ENCODE measurements at regions not wholly inside any gene's neighbourhood (a gene's known extent, or its start where the extent isn't known, plus 50 kb on each side); places are given as distances from the start of the nearest gene placed in this dataset.
A peak's percentile ranks its signal among the peaks of the same experiment; 100 is the strongest.

- TF ChIP-seq FOXS1 (CRISPR knock-in tag; IDR thresholded peaks at IDR 0.05) (no peak), RAD21 (conservative IDR thresholded peaks at IDR 0.05 in 1 of 2, IDR thresholded peaks at IDR 0.05 in 1 of 2) (no peak), FOSL2 (IDR thresholded peaks at IDR 0.05) (0 out of 2 replicates have a peak, but pooled peaks have one; percentile 15), FOSL2 (CRISPR knock-in tag; IDR thresholded peaks at IDR 0.05) (0 out of 2 replicates have a peak, but pooled peaks have one; percentile 21), KDM5A (IDR thresholded peaks at IDR 0.05) (no peak), JUNB (IDR thresholded peaks at IDR 0.05) (peak; percentile 20; the same call in 1 of the 2 replicates)
- TF ChIP-seq, protein P1, sequence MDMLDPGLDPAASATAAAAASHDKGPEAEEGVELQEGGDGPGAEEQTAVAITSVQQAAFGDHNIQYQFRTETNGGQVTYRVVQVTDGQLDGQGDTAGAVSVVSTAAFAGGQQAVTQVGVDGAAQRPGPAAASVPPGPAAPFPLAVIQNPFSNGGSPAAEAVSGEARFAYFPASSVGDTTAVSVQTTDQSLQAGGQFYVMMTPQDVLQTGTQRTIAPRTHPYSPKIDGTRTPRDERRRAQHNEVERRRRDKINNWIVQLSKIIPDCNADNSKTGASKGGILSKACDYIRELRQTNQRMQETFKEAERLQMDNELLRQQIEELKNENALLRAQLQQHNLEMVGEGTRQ (IDR thresholded peaks at IDR 0.05) = no peak
- ChIA-PET CTCF (interaction anchor here (0.7 to 1.1 kb wide), 3 partner anchors 15 to 78 kb away, joined by 3 to 4 read pairs (median 3); no protein-coding TSS in a partner anchor), POLR2A (interaction anchor here (0.8 kb wide), 1 partner anchor 10 kb away, joined by 4 read pairs; no protein-coding TSS in a partner anchor)
- Histone ChIP-seq H3K4me2 (0 out of 3 replicates have a peak overlapping the region, but pooled peaks have one; percentile 25), H3K9me3 (no peaks in the 10 kb centered on the region), H3K27ac (peak overlapping the region in 1 of 2 experiments; percentile 44; a peak in 1 of 6 replicates), H3K4me1 (peaks cover 11% of the 10 kb centered on the region), H3K4me3 (no peak overlapping the region)
- ATAC-seq = peak; percentile 80 to 81
- 16% methylated on average over 3 of the region's 3 CpGs for WGBS (ENCODE audit: missing lambda C conversion rate)
- FAIRE-seq = no peak
- DNase-seq (ENCODE audit: low read depth in 1 of 2, low spot score in 1 of 2) = peak in 1 of 2 experiments; percentile 60
These were observed 176.4 kb downstream of the FGF18 start for GRCh38 chr5:171595801-171596231.

GRCh38 chr5:171596391-171596878 is 177.0 kb downstream of the FGF18 start:
- TF ChIP-seq REST (IDR thresholded peaks at IDR 0.05) = no peak
- no peak for TF ChIP-seq MAZ (IDR thresholded peaks at IDR 0.05; ENCODE audit: borderline replicate concordance, low read depth, low read length)
- Histone ChIP-seq H3K9me3 (no peaks in the 10 kb centered on the region), H3K27ac (peak overlapping the region in 1 of 2 experiments; percentile 44; a peak in 1 of 6 replicates), H3K4me1 (peaks cover 11% of the 10 kb centered on the region), H3K4me3 (no peak overlapping the region), H3K4me2 (0 out of 3 replicates have a peak overlapping the region, but pooled peaks have one; percentile 25)
- CTCF ChIA-PET = interaction anchor here (1.1 kb wide), 1 partner anchor 34 kb away, joined by 3 read pairs; no protein-coding TSS in a partner anchor
- no peak for DNase-seq (ENCODE audit: low read depth in 1 of 2, low spot score in 1 of 2)
- POLR2A ChIA-PET = no interaction called here
- 70% methylated on average over 15 of the region's 22 CpGs for WGBS (ENCODE audit: missing lambda C conversion rate)
- ATAC-seq = peak in 1 of 2 experiments; percentile 49; a peak in 3 of 6 replicates
- no peak for FAIRE-seq

DNA sequence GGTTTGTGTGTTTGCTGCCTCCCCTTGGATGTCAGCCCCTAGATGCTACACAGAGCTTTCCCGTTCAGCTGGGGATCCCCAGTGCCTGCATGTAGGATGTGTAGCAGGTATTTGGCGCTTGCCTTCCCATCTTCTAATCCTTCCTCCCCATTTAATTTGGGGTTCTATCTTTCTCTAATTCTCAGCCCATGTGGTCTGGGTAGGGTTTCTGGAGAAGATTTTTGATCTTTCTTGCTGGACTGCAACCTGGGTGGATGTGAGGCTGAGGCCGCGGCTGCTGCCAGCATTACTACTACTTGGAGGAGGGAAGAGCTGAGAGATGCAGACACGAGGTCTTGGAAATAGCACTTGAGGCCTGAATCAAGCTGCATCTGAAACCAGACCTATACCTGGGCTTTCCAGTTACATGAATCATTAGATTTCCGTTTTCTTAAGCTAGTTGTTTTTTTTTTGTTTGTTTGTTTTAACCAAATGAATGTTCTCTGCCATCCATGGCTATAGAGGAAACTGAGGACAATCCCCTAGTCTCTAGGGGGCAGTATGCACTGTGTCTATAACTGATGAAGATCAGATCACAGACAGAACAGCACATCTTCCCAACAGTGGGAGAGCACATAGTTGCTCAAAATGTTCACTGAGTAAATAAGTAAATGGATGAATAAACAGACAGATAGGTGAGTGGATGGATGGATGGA is 178.6 kb downstream of the FGF18 start:
- FAIRE-seq (no peak), ATAC-seq (no peak), DNase-seq (ENCODE audit: low read depth in 1 of 2, low spot score in 1 of 2) (no peak)
- no peak overlapping the region for H3K4me3 ChIP-seq
- no peak for TF ChIP-seq TFCP2L1 (CRISPR knock-in tag; IDR thresholded peaks at IDR 0.05)
- TF ChIP-seq ZSCAN20 (CRISPR knock-in tag; IDR thresholded peaks at IDR 0.05) = no peak
- TF ChIP-seq RARB (CRISPR knock-in tag; IDR thresholded peaks at IDR 0.05) = no peak
- TF ChIP-seq MYC (IDR thresholded peaks at IDR 0.05; ENCODE audit: borderline replicate concordance, low read length) = no peak
- TF ChIP-seq RNF2 (IDR thresholded peaks at IDR 0.05; ENCODE audit: borderline replicate concordance, low read depth) = no peak
- no peak for TF ChIP-seq EHMT2 (IDR thresholded peaks at IDR 0.05; ENCODE audit: low read depth)
- TF ChIP-seq ZFP36 (IDR thresholded peaks at IDR 0.05; ENCODE audit: borderline replicate concordance, partially characterized antibody) = no peak
- TF ChIP-seq EHF (CRISPR knock-in tag; IDR thresholded peaks at IDR 0.05) = no peak
- no peak for TF ChIP-seq HOXB13 (CRISPR knock-in tag; IDR thresholded peaks at IDR 0.05; ENCODE audit: low read depth)
- TF ChIP-seq FOSB (CRISPR knock-in tag; IDR thresholded peaks at IDR 0.05) = no peak
- ChIA-PET POLR2A (no interaction called here), CTCF (interaction anchor here (1.3 kb wide), 1 partner anchor 8 kb away, joined by 4 read pairs; no protein-coding TSS in a partner anchor)
- no peaks in the 10 kb centered on the region for H3K9me3 ChIP-seq
- H3K4me2 ChIP-seq = no peak overlapping the region
- WGBS (ENCODE audit: missing lambda C conversion rate) = 54% methylated on average over 6 of the region's 6 CpGs
- peaks cover 11% of the 10 kb centered on the region for H3K4me1 ChIP-seq
- no peak overlapping the region for H3K27ac ChIP-seq
